ENCODE measurements at regions not wholly inside any gene's neighbourhood (a gene's known extent, or its start where the extent isn't known, plus 50 kb on each side); places are given as distances from the start of the nearest gene placed in this dataset.

- Histone ChIP-seq H3K9ac (no peak overlapping the region), H3K27ac (no peak overlapping the region), H3K4me3 (no peak overlapping the region), H3K4me1 (ENCODE audit: insufficient read depth) (no peaks in the 10 kb centered on the region), H3K79me2 (ENCODE audit: insufficient read depth) (no peaks in the 10 kb centered on the region), H4K20me1 (ENCODE audit: insufficient read depth) (no peaks in the 10 kb centered on the region), H3K36me3 (ENCODE audit: low read depth) (no peaks in the 10 kb centered on the region), H3K4me2 (ENCODE audit: unreplicated experiment) (no peak overlapping the region), H3F3A (ENCODE audit: insufficient read depth) (no peaks in the 10 kb centered on the region), H2AFZ (no peak overlapping the region), H3K9me3 (ENCODE audit: low read depth) (no peaks in the 10 kb centered on the region), H3K27me3 (replicated peaks; ENCODE audit: insufficient read depth) (peaks cover 13% of the 10 kb centered on the region; the same call in 1 of the 2 replicates), H3K9me2 (ENCODE audit: insufficient read depth) (no peaks in the 10 kb centered on the region)
- in situ Hi-C loops (cut with MboI), result loop anchor here (25.0 kb wide), 3 partner anchors 1074 to 1524 kb away; no protein-coding TSS in a partner anchor
- WGBS, 2 experiments (ENCODE audit: low coverage in 1 of 2, low lambda C conversion rate in 2 of 2, missing lambda C conversion rate in 2 of 2), result 2 to 7% methylated on average over 4 of the region's 4 CpGs
- no peak for DNase-seq
- no peak for TF ChIP-seq EZH2 (IDR thresholded peaks at IDR 0.05; ENCODE audit: insufficient read depth, poor library complexity, severe bottlenecking)
- no peak for TF ChIP-seq EZH2phosphoT487 (IDR thresholded peaks at IDR 0.05; ENCODE audit: insufficient read depth, low read depth)
Observed at GRCh38 chr1:163538667-163539066, 216.9 kb downstream of the NUF2 start.

- Histone ChIP-seq H3K9ac (no peak overlapping the region), H3K4me3 (no peak overlapping the region), H3K79me2 (ENCODE audit: insufficient read depth) (no peaks in the 10 kb centered on the region), H2AFZ (no peak overlapping the region), H3K4me1 (ENCODE audit: insufficient read depth) (no peaks in the 10 kb centered on the region), H3F3A (ENCODE audit: insufficient read depth) (no peaks in the 10 kb centered on the region), H4K20me1 (ENCODE audit: insufficient read depth) (no peaks in the 10 kb centered on the region), H3K4me2 (ENCODE audit: unreplicated experiment) (no peak overlapping the region), H3K9me2 (ENCODE audit: insufficient read depth) (no peaks in the 10 kb centered on the region), H3K9me3 (ENCODE audit: low read depth) (no peaks in the 10 kb centered on the region), H3K27ac (no peak overlapping the region), H3K36me3 (ENCODE audit: low read depth) (no peaks in the 10 kb centered on the region), H3K27me3 (replicated peaks; ENCODE audit: insufficient read depth) (peaks cover 13% of the 10 kb centered on the region; the same call in 1 of the 2 replicates)
- no peak for DNase-seq
- no peak for TF ChIP-seq EZH2 (IDR thresholded peaks at IDR 0.05; ENCODE audit: insufficient read depth, poor library complexity, severe bottlenecking)
- no peak for TF ChIP-seq EZH2phosphoT487 (IDR thresholded peaks at IDR 0.05; ENCODE audit: insufficient read depth, low read depth)
- in situ Hi-C loops (cut with MboI), result loop anchor here (25.0 kb wide), 3 partner anchors 1072 to 1522 kb away; no protein-coding TSS in a partner anchor
- 60 to 69% methylated on average over 2 of the region's 2 CpGs for WGBS, 2 experiments (ENCODE audit: low coverage in 1 of 2, low lambda C conversion rate in 2 of 2, missing lambda C conversion rate in 2 of 2)
Observed at GRCh38 chr1:163540727-163541126, 219.0 kb downstream of the NUF2 start.

DNA sequence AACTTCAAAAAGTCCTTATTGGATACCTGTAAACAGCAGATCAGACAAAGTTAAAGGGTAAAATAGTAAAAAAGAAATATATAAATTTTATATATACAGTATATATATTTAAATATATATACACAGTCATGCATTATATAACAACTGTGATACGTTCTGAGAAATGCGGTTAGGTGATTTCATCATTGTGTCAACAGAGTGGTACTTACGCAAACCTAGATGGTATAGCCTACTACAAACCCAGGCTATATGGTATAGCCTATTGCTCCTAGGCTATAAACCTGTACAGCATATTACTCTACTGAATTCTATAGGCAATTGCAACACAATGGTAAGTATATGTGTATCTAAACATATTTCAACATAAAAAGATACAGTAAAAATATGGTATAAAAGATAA is 222.7 kb downstream of the NUF2 start:
- Histone ChIP-seq H3K79me2 (ENCODE audit: insufficient read depth) (no peaks in the 10 kb centered on the region), H3K4me3 (no peak overlapping the region), H3K27ac (no peak overlapping the region), H3K9ac (no peak overlapping the region), H3F3A (ENCODE audit: insufficient read depth) (no peaks in the 10 kb centered on the region), H3K27me3 (replicated peaks; ENCODE audit: insufficient read depth) (peaks cover 2% of the 10 kb centered on the region; the same call in 1 of the 2 replicates), H3K4me2 (ENCODE audit: unreplicated experiment) (no peak overlapping the region), H2AFZ (no peak overlapping the region), H3K9me2 (ENCODE audit: insufficient read depth) (no peaks in the 10 kb centered on the region), H3K36me3 (ENCODE audit: low read depth) (no peaks in the 10 kb centered on the region), H3K9me3 (ENCODE audit: low read depth) (no peaks in the 10 kb centered on the region), H3K4me1 (ENCODE audit: insufficient read depth) (no peaks in the 10 kb centered on the region), H4K20me1 (ENCODE audit: insufficient read depth) (no peaks in the 10 kb centered on the region)
- no peak for DNase-seq
- WGBS, 2 experiments (ENCODE audit: low coverage in 1 of 2, low lambda C conversion rate in 2 of 2, missing lambda C conversion rate in 2 of 2), result 86 to 88% methylated on average over 3 of the region's 3 CpGs
- in situ Hi-C loops (cut with MboI), result loop anchor here (25.0 kb wide), 3 partner anchors 1068 to 1518 kb away; no protein-coding TSS in a partner anchor
- TF ChIP-seq EZH2 (IDR thresholded peaks at IDR 0.05; ENCODE audit: insufficient read depth, poor library complexity, severe bottlenecking) (no peak), EZH2phosphoT487 (IDR thresholded peaks at IDR 0.05; ENCODE audit: insufficient read depth, low read depth) (no peak)

GRCh38 chr1:163558162-163558561 is 236.4 kb downstream of the NUF2 start:
- TF ChIP-seq EZH2 (IDR thresholded peaks at IDR 0.05; ENCODE audit: insufficient read depth, poor library complexity, severe bottlenecking) (no peak), EZH2phosphoT487 (IDR thresholded peaks at IDR 0.05; ENCODE audit: insufficient read depth, low read depth) (no peak)
- in situ Hi-C loops (cut with MboI), result no loop called here
- Histone ChIP-seq H3K4me3 (no peak overlapping the region), H2AFZ (no peak overlapping the region), H3K79me2 (ENCODE audit: insufficient read depth) (no peaks in the 10 kb centered on the region), H3K4me2 (ENCODE audit: unreplicated experiment) (no peak overlapping the region), H3K9ac (no peak overlapping the region), H4K20me1 (ENCODE audit: insufficient read depth) (no peaks in the 10 kb centered on the region), H3K27me3 (replicated peaks; ENCODE audit: insufficient read depth) (no peaks in the 10 kb centered on the region; the same call in none of the 2 replicates), H3K9me2 (ENCODE audit: insufficient read depth) (no peaks in the 10 kb centered on the region), H3K27ac (no peak overlapping the region), H3K9me3 (ENCODE audit: low read depth) (no peaks in the 10 kb centered on the region), H3K36me3 (ENCODE audit: low read depth) (no peaks in the 10 kb centered on the region), H3F3A (ENCODE audit: insufficient read depth) (no peaks in the 10 kb centered on the region), H3K4me1 (ENCODE audit: insufficient read depth) (no peaks in the 10 kb centered on the region)
- no peak for DNase-seq
- 86 to 92% methylated on average over 3 of the region's 3 CpGs for WGBS, 2 experiments (ENCODE audit: low coverage in 1 of 2, low lambda C conversion rate in 2 of 2, missing lambda C conversion rate in 2 of 2)
